ENCODE measurements at regions not wholly inside any gene's neighbourhood (a gene's known extent, or its start where the extent isn't known, plus 50 kb on each side); places are given as distances from the start of the nearest gene placed in this dataset.

DNA sequence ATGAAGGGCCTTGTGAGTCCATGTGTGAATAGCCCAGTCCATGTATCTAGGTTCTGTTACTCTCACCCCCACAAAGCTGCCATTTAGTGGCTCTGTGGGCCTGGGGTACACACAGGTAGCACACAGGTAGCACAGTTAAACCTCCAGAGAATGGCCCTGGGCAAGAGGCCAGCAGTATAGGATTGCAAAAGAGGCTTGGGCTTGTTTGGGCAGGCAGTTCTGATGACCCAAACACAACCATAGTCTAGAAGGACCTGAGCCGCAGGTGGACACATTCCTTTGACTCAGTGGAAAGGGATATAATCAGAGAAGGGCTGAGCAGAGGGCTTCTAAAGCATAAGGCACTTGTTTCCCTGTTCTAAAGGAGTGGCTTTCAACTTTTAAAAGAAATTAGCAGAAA is 326.8 kb upstream of the SGCD start:
- TF ChIP-seq, protein P1, sequence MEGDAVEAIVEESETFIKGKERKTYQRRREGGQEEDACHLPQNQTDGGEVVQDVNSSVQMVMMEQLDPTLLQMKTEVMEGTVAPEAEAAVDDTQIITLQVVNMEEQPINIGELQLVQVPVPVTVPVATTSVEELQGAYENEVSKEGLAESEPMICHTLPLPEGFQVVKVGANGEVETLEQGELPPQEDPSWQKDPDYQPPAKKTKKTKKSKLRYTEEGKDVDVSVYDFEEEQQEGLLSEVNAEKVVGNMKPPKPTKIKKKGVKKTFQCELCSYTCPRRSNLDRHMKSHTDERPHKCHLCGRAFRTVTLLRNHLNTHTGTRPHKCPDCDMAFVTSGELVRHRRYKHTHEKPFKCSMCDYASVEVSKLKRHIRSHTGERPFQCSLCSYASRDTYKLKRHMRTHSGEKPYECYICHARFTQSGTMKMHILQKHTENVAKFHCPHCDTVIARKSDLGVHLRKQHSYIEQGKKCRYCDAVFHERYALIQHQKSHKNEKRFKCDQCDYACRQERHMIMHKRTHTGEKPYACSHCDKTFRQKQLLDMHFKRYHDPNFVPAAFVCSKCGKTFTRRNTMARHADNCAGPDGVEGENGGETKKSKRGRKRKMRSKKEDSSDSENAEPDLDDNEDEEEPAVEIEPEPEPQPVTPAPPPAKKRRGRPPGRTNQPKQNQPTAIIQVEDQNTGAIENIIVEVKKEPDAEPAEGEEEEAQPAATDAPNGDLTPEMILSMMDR (conservative IDR thresholded peaks at IDR 0.05; ENCODE audit: low read depth, low read length) = no peak
- no peak overlapping the region for H3K4me3 ChIP-seq (ENCODE audit: low read depth, low read length)
- DNase-seq (ENCODE audit: low read depth) = no peak

DNA sequence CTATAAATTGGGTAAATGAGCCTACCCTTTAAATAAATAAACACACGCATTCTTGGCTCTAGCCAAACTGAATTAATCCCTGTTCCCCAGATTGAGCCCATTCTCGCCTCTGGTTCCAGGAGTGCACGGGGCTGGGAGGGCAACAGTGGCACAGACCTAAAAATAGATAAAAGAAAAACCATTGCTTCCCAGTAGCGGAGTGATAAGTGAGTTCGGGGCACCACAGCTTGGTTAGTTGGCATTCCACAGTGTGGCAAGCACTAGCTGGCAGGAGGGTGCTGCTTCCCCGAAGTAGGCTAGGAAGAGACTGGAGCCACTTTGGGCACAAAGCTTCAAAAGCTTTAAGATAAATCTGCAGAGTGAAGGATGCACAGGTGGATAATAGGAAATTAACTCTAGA is 322.2 kb upstream of the SGCD start:
- TF ChIP-seq, protein P1 (conservative IDR thresholded peaks at IDR 0.05; ENCODE audit: low read depth, low read length) = no peak
- H3K4me3 ChIP-seq (ENCODE audit: low read depth, low read length) = no peak overlapping the region
- no peak for DNase-seq (ENCODE audit: low read depth)

DNA sequence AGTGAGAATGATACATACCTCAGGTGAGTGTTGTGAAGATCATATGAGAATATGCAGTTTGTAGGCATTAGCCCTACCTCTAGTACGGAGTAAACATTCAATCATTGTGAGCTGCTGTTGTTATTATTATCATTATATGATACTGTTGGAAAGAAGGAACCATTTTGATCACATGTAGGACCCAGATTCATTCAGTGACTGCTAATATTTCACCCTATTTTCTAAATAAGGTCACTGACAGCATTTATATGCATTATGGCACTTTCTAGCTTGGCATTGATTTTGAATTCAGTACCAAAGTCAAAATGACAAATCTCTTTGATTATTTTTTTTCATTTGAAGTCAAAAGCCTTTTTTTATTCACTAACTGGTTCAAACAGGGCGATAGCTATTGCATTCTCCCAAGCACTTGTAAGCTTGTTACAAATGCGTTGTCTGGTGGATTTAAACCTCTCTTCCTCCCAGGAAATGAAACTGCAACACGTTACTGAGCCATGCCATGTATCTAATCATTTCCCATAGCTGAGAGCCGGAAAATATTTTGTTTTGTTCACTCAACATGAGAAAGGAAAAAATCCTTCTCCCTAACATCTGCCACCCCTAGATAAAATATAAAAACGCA is 320.8 kb upstream of the SGCD start:
- no peak for DNase-seq (ENCODE audit: low read depth)
- TF ChIP-seq, protein P1 (conservative IDR thresholded peaks at IDR 0.05; ENCODE audit: low read depth, low read length) = no peak
- H3K4me3 ChIP-seq (ENCODE audit: low read depth, low read length) = no peak overlapping the region

DNA sequence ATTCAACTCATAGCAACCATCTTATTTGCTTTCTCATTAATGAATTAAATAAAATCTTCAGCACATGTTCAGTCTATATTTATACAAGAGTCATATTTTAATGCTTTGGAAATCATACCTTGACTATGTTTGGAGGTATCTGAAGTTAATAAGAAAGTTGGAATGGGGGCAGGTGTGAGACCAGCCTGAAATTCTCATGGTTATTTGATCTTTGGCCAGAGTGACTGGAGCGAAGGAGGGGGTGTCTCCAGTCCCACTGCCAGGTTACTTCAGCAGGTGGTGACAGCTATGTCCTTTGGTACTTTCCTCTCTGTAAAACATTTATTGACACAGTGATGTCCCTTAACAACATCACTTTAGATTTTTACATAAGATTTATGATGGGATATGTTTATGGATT is 318.1 kb upstream of the SGCD start:
- TF ChIP-seq, protein P1 (conservative IDR thresholded peaks at IDR 0.05; ENCODE audit: low read depth, low read length) = no peak
- DNase-seq (ENCODE audit: low read depth) = no peak
- H3K4me3 ChIP-seq (ENCODE audit: low read depth, low read length) = no peak overlapping the region

DNA sequence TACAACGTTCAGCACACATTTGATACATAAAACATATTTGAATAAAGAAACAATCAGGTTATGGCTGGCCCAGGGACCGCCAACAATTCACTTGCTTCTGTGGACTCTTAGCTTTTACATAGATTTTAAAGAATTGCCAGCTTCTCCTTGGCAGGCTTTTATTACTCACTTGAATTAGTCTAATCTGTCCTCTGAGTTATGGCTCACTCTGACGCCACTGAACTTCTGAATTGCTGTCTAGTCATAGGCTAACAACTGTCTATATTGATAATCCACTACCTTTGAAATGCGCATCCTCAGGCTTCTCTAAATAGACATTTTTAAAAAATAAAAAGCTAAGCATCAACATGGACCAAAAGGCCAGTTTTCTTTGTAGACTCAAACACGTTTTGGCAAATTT is 317.4 kb upstream of the SGCD start:
- TF ChIP-seq, protein P1 (conservative IDR thresholded peaks at IDR 0.05; ENCODE audit: low read depth, low read length) = no peak
- DNase-seq (ENCODE audit: low read depth) = no peak
- H3K4me3 ChIP-seq (ENCODE audit: low read depth, low read length) = no peak overlapping the region

DNA sequence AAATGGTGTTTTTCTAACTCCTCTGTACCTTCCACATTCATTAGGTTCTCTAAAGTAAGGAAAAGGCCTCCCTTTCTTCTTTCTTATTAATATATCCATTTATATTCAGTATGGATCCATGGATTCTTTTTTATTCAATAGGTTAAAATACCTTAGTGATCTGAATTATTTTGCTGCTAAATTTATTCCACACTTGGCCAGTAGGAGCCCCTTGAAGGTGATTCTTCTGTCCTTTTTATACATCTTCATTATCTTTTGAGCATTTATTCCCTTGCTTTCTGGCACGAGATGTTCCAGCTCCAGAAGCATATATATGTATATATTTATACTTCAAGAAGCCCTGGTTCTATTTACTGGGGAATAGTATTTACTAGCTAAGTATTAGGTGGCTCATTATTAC is 311.8 kb upstream of the SGCD start:
- TF ChIP-seq, protein P1 (conservative IDR thresholded peaks at IDR 0.05; ENCODE audit: low read depth, low read length) = no peak
- no peak overlapping the region for H3K4me3 ChIP-seq (ENCODE audit: low read depth, low read length)
- DNase-seq (ENCODE audit: low read depth) = no peak

DNA sequence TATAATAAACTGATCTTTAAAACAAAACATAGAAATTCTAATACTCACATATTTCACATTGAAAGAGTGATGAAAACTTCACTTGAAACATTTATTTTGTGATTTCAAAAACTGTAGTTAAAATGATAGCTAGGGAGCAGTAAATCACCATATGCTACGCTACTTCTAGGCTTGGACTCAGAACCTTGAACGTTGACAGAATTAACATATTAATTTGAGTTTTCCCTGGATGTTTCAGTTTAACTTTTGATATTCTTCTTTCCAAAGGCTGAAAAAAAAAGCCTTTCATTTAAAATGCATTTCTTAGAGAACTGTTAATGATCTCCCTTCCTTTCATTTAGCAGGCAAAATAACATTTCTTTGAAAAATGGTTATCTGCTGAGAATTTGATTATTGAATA is 307.8 kb upstream of the SGCD start:
- TF ChIP-seq, protein P1 (conservative IDR thresholded peaks at IDR 0.05; ENCODE audit: low read depth, low read length) = no peak
- DNase-seq (ENCODE audit: low read depth) = no peak
- H3K4me3 ChIP-seq (ENCODE audit: low read depth, low read length) = no peak overlapping the region
